ENCODE measurements at regions not wholly inside any gene's neighbourhood (a gene's known extent, or its start where the extent isn't known, plus 50 kb on each side); places are given as distances from the start of the nearest gene placed in this dataset.
"Not testable (repeated sequence)": the region's sequence is repeated elsewhere in the genome, so short reads cannot be mapped to it uniquely, and the experiment has no call there.

- no peak for DNase-seq
These were observed 271.3 kb downstream of the TJP1 start for GRCh38 chr15:29550834-29551465.

GRCh38 chr15:29548006-29548405 lies 274.3 kb downstream of the TJP1 start:
- no peak for DNase-seq

- no peak for DNase-seq
These were observed 275.0 kb upstream of the NSMCE3 start for GRCh38 chr15:29544513-29545128.

- DNase-seq, result no peak
These were observed 273.4 kb upstream of the NSMCE3 start for GRCh38 chr15:29542994-29543393.

DNA sequence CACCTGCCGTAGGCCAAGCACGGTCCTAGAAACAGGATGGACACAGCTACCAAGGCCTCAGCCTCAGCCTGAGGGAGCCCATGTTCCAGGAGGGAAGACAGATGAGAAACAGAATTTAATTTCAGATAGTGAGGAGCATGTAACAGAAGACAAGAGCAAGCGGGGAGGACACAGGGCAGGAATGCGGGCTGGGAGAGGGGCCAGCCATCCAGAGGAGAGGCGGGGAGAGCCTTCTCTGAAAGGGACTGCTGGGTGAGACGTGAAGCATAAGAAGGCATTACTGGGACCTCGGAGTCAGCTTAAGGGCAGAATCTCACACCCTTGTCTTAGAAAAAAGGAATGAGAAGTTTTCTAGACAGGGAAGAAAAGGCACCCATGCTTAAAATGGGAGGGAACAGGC lies 271.7 kb upstream of the NSMCE3 start:
- DNase-seq, result no peak

- no peak for DNase-seq
These were observed 270.9 kb upstream of the NSMCE3 start for GRCh38 chr15:29540479-29540878.

DNA sequence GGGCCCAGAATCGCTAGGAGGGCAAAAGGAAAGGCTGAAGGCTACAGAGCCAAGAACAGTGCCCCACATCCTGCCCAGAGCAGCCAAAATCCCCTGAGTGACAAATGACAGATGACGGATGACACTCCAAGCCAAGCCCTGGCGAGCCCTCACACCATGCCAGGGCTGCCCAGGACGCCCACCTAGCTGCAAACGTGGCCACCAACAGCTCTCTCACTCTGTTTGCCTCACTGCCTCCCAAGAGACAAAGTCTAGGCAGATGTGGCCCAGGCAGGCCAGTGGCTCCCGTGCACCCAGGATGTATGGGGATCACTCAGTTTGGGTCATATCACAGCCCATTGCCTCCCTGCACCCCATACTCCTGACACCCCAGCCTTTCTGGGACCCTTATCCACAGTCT lies 270.1 kb upstream of the NSMCE3 start:
- no peak for DNase-seq

GRCh38 chr15:29538044-29538443 lies 268.4 kb upstream of the NSMCE3 start:
- no peak for DNase-seq

DNA sequence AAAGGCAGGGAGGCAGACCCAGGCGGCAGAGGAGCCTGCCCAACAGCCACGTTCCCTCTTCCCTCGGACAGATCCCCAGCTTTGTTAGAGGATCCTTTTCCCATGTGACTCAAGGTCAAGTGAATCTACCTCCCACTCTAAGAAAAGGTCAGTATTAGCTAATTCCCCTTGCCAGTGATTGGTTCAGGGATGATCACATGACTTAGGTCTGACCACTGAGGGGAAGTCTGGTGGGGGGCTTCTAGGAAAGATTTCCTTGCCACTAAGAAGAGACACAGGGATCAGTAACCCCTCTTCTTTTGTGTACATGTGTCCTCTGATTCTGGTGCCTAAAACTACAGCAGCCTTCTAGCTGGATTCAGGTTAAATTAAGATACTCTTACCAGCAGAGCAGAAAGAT lies 266.3 kb upstream of the NSMCE3 start:
- DNase-seq, result no peak

- DNase-seq, result no peak
These were observed 264.8 kb upstream of the NSMCE3 start for GRCh38 chr15:29534378-29534777.

- DNase-seq, result no peak
These were observed 264.0 kb upstream of the NSMCE3 start for GRCh38 chr15:29533647-29534046.

GRCh38 chr15:29532296-29532695 lies 262.7 kb upstream of the NSMCE3 start:
- DNase-seq, result no peak

DNA sequence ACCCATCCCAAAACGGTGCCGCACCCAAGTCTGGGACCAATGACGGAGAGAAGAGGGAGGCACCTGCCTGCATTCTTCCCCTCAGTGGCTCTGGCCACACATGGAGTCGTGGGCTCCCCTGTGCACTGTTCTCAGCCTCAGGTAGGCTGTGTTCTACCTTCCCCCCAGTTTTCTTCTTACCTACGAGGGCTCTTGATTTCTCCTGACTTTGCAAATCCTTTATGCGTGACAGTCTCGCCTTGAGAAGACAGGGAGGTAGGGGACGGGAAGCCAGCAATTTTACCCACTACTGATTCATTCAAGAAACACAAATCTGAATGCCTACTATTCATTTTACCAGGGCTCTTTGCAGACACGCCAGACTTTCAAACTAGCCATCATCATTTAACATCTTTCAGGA lies 261.3 kb upstream of the NSMCE3 start:
- DNase-seq, result no peak

DNA sequence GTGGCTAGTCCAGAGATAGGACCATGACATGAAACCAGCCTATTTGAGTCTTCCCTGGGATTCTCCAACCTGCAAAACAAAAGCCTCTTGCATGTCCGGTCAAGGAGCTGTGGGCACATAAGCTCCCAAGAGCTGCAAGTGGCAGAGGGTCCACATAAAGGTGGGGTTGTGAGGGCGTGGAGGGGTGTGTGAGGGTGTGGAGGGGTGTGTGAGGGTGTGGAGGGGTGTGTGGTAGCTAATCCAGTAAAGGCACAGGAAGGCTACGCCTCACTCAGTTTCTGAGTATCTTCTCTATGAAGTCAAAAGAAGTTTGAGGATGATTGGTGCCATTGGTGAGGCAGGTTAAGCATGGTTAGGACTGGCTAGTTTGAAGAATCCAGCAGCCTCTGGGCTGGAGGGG lies 259.4 kb upstream of the NSMCE3 start:
- no peak for DNase-seq

DNA sequence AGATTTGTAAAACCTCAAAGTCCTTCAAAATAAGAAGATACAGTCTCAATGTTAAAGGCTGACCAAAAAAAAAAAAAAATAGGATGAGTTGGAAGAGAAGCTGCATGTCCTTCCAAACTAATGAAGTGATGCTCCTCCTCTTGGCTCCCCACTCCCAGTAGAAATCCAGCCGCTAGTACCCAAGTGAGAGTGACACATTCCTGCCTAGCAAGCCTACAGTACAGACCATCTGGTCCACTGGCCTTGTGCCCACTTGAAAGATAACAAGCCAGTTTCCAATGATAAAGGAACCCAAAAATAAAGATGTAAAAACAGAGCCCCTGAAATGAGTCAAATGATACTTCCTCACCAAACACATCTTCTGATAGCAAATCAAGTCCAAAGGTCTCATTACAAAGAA lies 258.7 kb upstream of the NSMCE3 start:
- DNase-seq, result no peak

GRCh38 chr15:29526802-29527201 lies 257.2 kb upstream of the NSMCE3 start:
- no peak for DNase-seq

- no peak for DNase-seq
These were observed 253.0 kb upstream of the NSMCE3 start for GRCh38 chr15:29522373-29523276.

DNA sequence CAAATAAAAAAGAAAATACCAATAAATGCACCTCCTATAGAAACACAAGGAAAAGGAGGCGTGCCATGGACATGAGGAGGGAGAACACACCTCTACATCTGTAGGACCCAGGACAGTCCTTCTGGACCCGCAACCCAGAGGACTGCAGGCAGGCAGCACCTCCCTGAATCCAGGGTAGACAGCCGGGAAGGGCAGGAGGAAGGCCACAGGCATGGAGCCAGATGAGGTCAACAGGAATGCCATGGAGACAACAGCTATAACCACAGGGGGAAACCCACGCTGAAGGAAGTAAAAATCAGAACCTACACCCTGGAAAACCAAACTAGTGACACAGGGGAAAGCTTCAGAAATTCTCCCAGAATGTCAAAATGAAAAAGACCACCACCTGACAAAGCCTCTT lies 248.8 kb upstream of the NSMCE3 start:
- no peak for DNase-seq

DNA sequence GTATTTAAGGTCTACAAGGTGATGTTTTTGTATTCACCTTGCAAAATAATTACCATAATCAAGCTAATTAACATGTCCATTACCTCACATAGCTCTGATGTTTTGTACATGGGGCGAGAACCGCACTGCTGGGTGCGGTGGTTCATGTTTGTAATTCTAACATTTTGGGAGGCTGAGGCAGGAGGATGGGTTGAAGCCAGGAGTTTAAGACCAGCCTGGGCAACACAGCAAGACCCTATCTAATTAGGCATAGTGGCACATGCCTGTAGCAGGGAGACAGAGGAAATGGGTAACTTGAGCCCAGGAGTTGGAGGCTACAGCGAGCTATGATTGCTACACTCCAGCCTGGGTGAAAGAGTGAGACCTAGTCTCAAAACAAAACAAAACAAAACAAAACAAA lies 248.2 kb upstream of the NSMCE3 start:
- DNase-seq, result no peak

GRCh38 chr15:29516929-29517328 lies 247.3 kb upstream of the NSMCE3 start:
- no peak for DNase-seq

GRCh38 chr15:29514926-29515325 lies 245.3 kb upstream of the NSMCE3 start:
- DNase-seq, result no peak

- no peak for DNase-seq
These were observed 242.0 kb upstream of the NSMCE3 start for GRCh38 chr15:29511663-29512062.

- DNase-seq, result not testable (repeated sequence)
These were observed 235.9 kb upstream of the NSMCE3 start for GRCh38 chr15:29505535-29505934.

Measured in left hindlimb (tissue), 1 donor.